ENCODE measurements at regions not wholly inside any gene's neighbourhood (a gene's known extent, or its start where the extent isn't known, plus 50 kb on each side); places are given as distances from the start of the nearest gene placed in this dataset.
A peak's percentile ranks its signal among the peaks of the same experiment; 100 is the strongest.

- peaks cover 0 to 59% (median 32%) of the 10 kb centered on the region in 4 donors for H3K4me1 ChIP-seq
- H3K27ac ChIP-seq, result peak overlapping the region; percentile 75
- TF ChIP-seq CTCF (IDR thresholded peaks at IDR 0.05), result no peak
- intact Hi-C loops (cut with DNase I; ENCODE audit: low total_unique reads), result no loop called here
- no peaks in the 10 kb centered on the region for H3K27me3 ChIP-seq
- no peaks in the 10 kb centered on the region for H3K36me3 ChIP-seq
- no peak overlapping the region for H3K4me3 ChIP-seq
- no peaks in the 10 kb centered on the region for H3K9me3 ChIP-seq
- no peak for DNase-seq
These were observed 364.7 kb upstream of the NFE2L3 start for GRCh38 chr7:25787336-25787735.

- Histone ChIP-seq H3K9me3 (no peaks in the 10 kb centered on the region), H3K27ac (peak overlapping the region; percentile 75), H3K4me1 (peaks cover 0 to 59% (median 32%) of the 10 kb centered on the region in 4 donors), H3K36me3 (no peaks in the 10 kb centered on the region), H3K4me3 (no peak overlapping the region), H3K27me3 (no peaks in the 10 kb centered on the region)
- intact Hi-C loops (cut with DNase I; ENCODE audit: low total_unique reads), result no loop called here
- DNase-seq, result no peak
- TF ChIP-seq CTCF (IDR thresholded peaks at IDR 0.05), result no peak
These were observed 363.6 kb upstream of the NFE2L3 start for GRCh38 chr7:25788371-25788770.

- Histone ChIP-seq H3K36me3 (no peaks in the 10 kb centered on the region), H3K27me3 (no peaks in the 10 kb centered on the region), H3K27ac (peak overlapping the region; percentile 75), H3K9me3 (no peaks in the 10 kb centered on the region), H3K4me3 (no peak overlapping the region), H3K4me1 (peaks cover 0 to 59% (median 32%) of the 10 kb centered on the region in 4 donors)
- DNase-seq, result no peak
- intact Hi-C loops (cut with DNase I; ENCODE audit: low total_unique reads), result no loop called here
- TF ChIP-seq CTCF (IDR thresholded peaks at IDR 0.05), result no peak
These were observed 362.9 kb upstream of the NFE2L3 start for GRCh38 chr7:25788961-25789620.

GRCh38 chr7:25789701-25790640, 362.0 kb upstream of the NFE2L3 start:
- TF ChIP-seq CTCF (IDR thresholded peaks at IDR 0.05), result no peak
- Histone ChIP-seq H3K4me3 (no peak overlapping the region), H3K27ac (peak overlapping the region; percentile 75), H3K36me3 (no peaks in the 10 kb centered on the region), H3K27me3 (no peaks in the 10 kb centered on the region), H3K9me3 (no peaks in the 10 kb centered on the region), H3K4me1 (peaks cover 0 to 62% (median 32%) of the 10 kb centered on the region in 4 donors)
- DNase-seq, result no peak
- intact Hi-C loops (cut with DNase I; ENCODE audit: low total_unique reads), result no loop called here

- intact Hi-C loops (cut with DNase I; ENCODE audit: low total_unique reads), result no loop called here
- H3K9me3 ChIP-seq, result no peaks in the 10 kb centered on the region
- peak overlapping the region; percentile 75 for H3K27ac ChIP-seq
- DNase-seq, result no peak
- H3K36me3 ChIP-seq, result no peaks in the 10 kb centered on the region
- peaks cover 0 to 63% (median 28%) of the 10 kb centered on the region in 4 donors for H3K4me1 ChIP-seq
- TF ChIP-seq CTCF (IDR thresholded peaks at IDR 0.05), result no peak
- no peak overlapping the region for H3K4me3 ChIP-seq
- H3K27me3 ChIP-seq, result no peaks in the 10 kb centered on the region
These were observed 361.0 kb upstream of the NFE2L3 start for GRCh38 chr7:25790963-25791362.
